ENCODE measurements at regions not wholly inside any gene's neighbourhood (a gene's known extent, or its start where the extent isn't known, plus 50 kb on each side); places are given as distances from the start of the nearest gene placed in this dataset.
"Not testable (repeated sequence)": the region's sequence is repeated elsewhere in the genome, so short reads cannot be mapped to it uniquely, and the experiment has no call there.

- POLR2A ChIA-PET (ENCODE audit: low non-redundant PET) = no interaction called here
- CTCF ChIA-PET = no interaction called here
- DNase-seq (ENCODE audit: low spot score) = no peak
- H3K27ac ChIP-seq = no peak overlapping the region
- TF ChIP-seq CTCF (conservative IDR thresholded peaks at IDR 0.05; ENCODE audit: low read depth) = no peak
These were observed 102.6 kb upstream of the SATB1 start for GRCh38 chr3:18527691-18528090.

- ChIA-PET POLR2A (ENCODE audit: low non-redundant PET) (no interaction called here), CTCF (no interaction called here)
- no peak overlapping the region for H3K27ac ChIP-seq
- DNase-seq (ENCODE audit: low spot score) = no peak
- no peak for TF ChIP-seq CTCF (conservative IDR thresholded peaks at IDR 0.05; ENCODE audit: low read depth)
These were observed 101.5 kb upstream of the SATB1 start for GRCh38 chr3:18526667-18527066.

- DNase-seq (ENCODE audit: low spot score); H3K27ac ChIP-seq; CTCF ChIA-PET; POLR2A ChIA-PET (ENCODE audit: low non-redundant PET): not testable (repeated sequence)
These were observed 91.0 kb upstream of the SATB1 start for GRCh38 chr3:18516170-18516569.

- no peak for DNase-seq (ENCODE audit: low spot score)
- POLR2A ChIA-PET (ENCODE audit: low non-redundant PET) = no interaction called here
- CTCF ChIA-PET = no interaction called here
- TF ChIP-seq CTCF (conservative IDR thresholded peaks at IDR 0.05; ENCODE audit: low read depth) = no peak
- no peak overlapping the region for H3K27ac ChIP-seq
These were observed 88.0 kb upstream of the SATB1 start for GRCh38 chr3:18513091-18513490.

- ChIA-PET POLR2A (ENCODE audit: low non-redundant PET) (no interaction called here), CTCF (no interaction called here)
- no peak for DNase-seq (ENCODE audit: low spot score)
- TF ChIP-seq CTCF (conservative IDR thresholded peaks at IDR 0.05; ENCODE audit: low read depth) = no peak
- H3K27ac ChIP-seq = no peak overlapping the region
These were observed 86.9 kb upstream of the SATB1 start for GRCh38 chr3:18512007-18512406.

GRCh38 chr3:18510947-18511346 lies 85.8 kb upstream of the SATB1 start:
- ChIA-PET CTCF (no interaction called here), POLR2A (ENCODE audit: low non-redundant PET) (no interaction called here)
- H3K27ac ChIP-seq = no peak overlapping the region
- no peak for DNase-seq (ENCODE audit: low spot score)
- TF ChIP-seq CTCF (conservative IDR thresholded peaks at IDR 0.05; ENCODE audit: low read depth) = no peak

GRCh38 chr3:18507333-18507732 lies 82.2 kb upstream of the SATB1 start:
- no peak overlapping the region for H3K27ac ChIP-seq

More at GRCh38 chr3:18507333-18507732, 82.2 kb upstream of the SATB1 start:
- DNase-seq (ENCODE audit: low spot score) = no peak
- ChIA-PET POLR2A (ENCODE audit: low non-redundant PET) (no interaction called here), CTCF (no interaction called here)
- TF ChIP-seq CTCF (conservative IDR thresholded peaks at IDR 0.05; ENCODE audit: low read depth) = no peak

All from RWPE1 (cell line).